ENCODE measurements at regions not wholly inside any gene's neighbourhood (a gene's known extent, or its start where the extent isn't known, plus 50 kb on each side); places are given as distances from the start of the nearest gene placed in this dataset.

- Histone ChIP-seq H3K27ac (ENCODE audit: low read depth in 2 of 2, low read length in 2 of 2) (no peak overlapping the region), H3K4me3 (ENCODE audit: low read length in 2 of 2) (no peak overlapping the region), H3K36me3 (ENCODE audit: control insufficient read depth in 2 of 2, insufficient read depth in 2 of 2, low read length in 2 of 2) (no peaks in the 10 kb centered on the region), H3K9me3 (ENCODE audit: control insufficient read depth in 2 of 2, low read length in 2 of 2) (no peaks in the 10 kb centered on the region), H3K4me1 (ENCODE audit: control insufficient read depth in 2 of 2, insufficient read depth in 2 of 2, low read length in 2 of 2) (no peaks in the 10 kb centered on the region), H3K27me3 (ENCODE audit: control insufficient read depth in 2 of 2, insufficient read depth in 2 of 2, low read length in 2 of 2) (no peaks in the 10 kb centered on the region), H3K9ac (ENCODE audit: low read depth in 1 of 2, low read length in 2 of 2) (no peak overlapping the region)
Observed at GRCh38 chr3:22632536-22632935, 570.6 kb upstream of the UBE2E2 start.

GRCh38 chr3:22634433-22634832, 568.7 kb upstream of the UBE2E2 start:
- Histone ChIP-seq H3K36me3 (ENCODE audit: control insufficient read depth in 2 of 2, insufficient read depth in 2 of 2, low read length in 2 of 2) (no peaks in the 10 kb centered on the region), H3K4me1 (ENCODE audit: control insufficient read depth in 2 of 2, insufficient read depth in 2 of 2, low read length in 2 of 2) (no peaks in the 10 kb centered on the region), H3K4me3 (ENCODE audit: low read length in 2 of 2) (no peak overlapping the region), H3K27me3 (ENCODE audit: control insufficient read depth in 2 of 2, insufficient read depth in 2 of 2, low read length in 2 of 2) (no peaks in the 10 kb centered on the region), H3K27ac (ENCODE audit: low read depth in 2 of 2, low read length in 2 of 2) (no peak overlapping the region), H3K9ac (ENCODE audit: low read depth in 1 of 2, low read length in 2 of 2) (no peak overlapping the region), H3K9me3 (ENCODE audit: control insufficient read depth in 2 of 2, low read length in 2 of 2) (no peaks in the 10 kb centered on the region)

- Histone ChIP-seq H3K4me1 (ENCODE audit: control insufficient read depth in 2 of 2, insufficient read depth in 2 of 2, low read length in 2 of 2) (no peaks in the 10 kb centered on the region), H3K27ac (ENCODE audit: low read depth in 2 of 2, low read length in 2 of 2) (no peak overlapping the region), H3K36me3 (ENCODE audit: control insufficient read depth in 2 of 2, insufficient read depth in 2 of 2, low read length in 2 of 2) (no peaks in the 10 kb centered on the region), H3K9me3 (ENCODE audit: control insufficient read depth in 2 of 2, low read length in 2 of 2) (no peaks in the 10 kb centered on the region), H3K9ac (ENCODE audit: low read depth in 1 of 2, low read length in 2 of 2) (no peak overlapping the region), H3K27me3 (ENCODE audit: control insufficient read depth in 2 of 2, insufficient read depth in 2 of 2, low read length in 2 of 2) (no peaks in the 10 kb centered on the region), H3K4me3 (ENCODE audit: low read length in 2 of 2) (no peak overlapping the region)
Observed at GRCh38 chr3:22659651-22660475, 543.3 kb upstream of the UBE2E2 start.

GRCh38 chr3:22660606-22661005, 542.5 kb upstream of the UBE2E2 start:
- no peaks in the 10 kb centered on the region for H3K4me1 ChIP-seq (ENCODE audit: control insufficient read depth in 2 of 2, insufficient read depth in 2 of 2, low read length in 2 of 2)
- no peaks in the 10 kb centered on the region for H3K9me3 ChIP-seq (ENCODE audit: control insufficient read depth in 2 of 2, low read length in 2 of 2)
- no peak overlapping the region for H3K27ac ChIP-seq (ENCODE audit: low read depth in 2 of 2, low read length in 2 of 2)
- H3K27me3 ChIP-seq (ENCODE audit: control insufficient read depth in 2 of 2, insufficient read depth in 2 of 2, low read length in 2 of 2): no peaks in the 10 kb centered on the region
- H3K4me3 ChIP-seq (ENCODE audit: low read length in 2 of 2): no peak overlapping the region
- no peak overlapping the region for H3K9ac ChIP-seq (ENCODE audit: low read depth in 1 of 2, low read length in 2 of 2)
- no peaks in the 10 kb centered on the region for H3K36me3 ChIP-seq (ENCODE audit: control insufficient read depth in 2 of 2, insufficient read depth in 2 of 2, low read length in 2 of 2)

- Histone ChIP-seq H3K4me3 (ENCODE audit: low read length in 2 of 2) (no peak overlapping the region), H3K9ac (ENCODE audit: low read depth in 1 of 2, low read length in 2 of 2) (no peak overlapping the region), H3K27ac (ENCODE audit: low read depth in 2 of 2, low read length in 2 of 2) (no peak overlapping the region), H3K4me1 (ENCODE audit: control insufficient read depth in 2 of 2, insufficient read depth in 2 of 2, low read length in 2 of 2) (no peaks in the 10 kb centered on the region), H3K27me3 (ENCODE audit: control insufficient read depth in 2 of 2, insufficient read depth in 2 of 2, low read length in 2 of 2) (no peaks in the 10 kb centered on the region), H3K36me3 (ENCODE audit: control insufficient read depth in 2 of 2, insufficient read depth in 2 of 2, low read length in 2 of 2) (no peaks in the 10 kb centered on the region), H3K9me3 (ENCODE audit: control insufficient read depth in 2 of 2, low read length in 2 of 2) (no peaks in the 10 kb centered on the region)
Observed at GRCh38 chr3:22661121-22661700, 541.9 kb upstream of the UBE2E2 start.

GRCh38 chr3:22665528-22665927, 537.6 kb upstream of the UBE2E2 start:
- Histone ChIP-seq H3K9ac (ENCODE audit: low read depth in 1 of 2, low read length in 2 of 2) (no peak overlapping the region), H3K4me3 (ENCODE audit: low read length in 2 of 2) (no peak overlapping the region), H3K27ac (ENCODE audit: low read depth in 2 of 2, low read length in 2 of 2) (no peak overlapping the region), H3K27me3 (ENCODE audit: control insufficient read depth in 2 of 2, insufficient read depth in 2 of 2, low read length in 2 of 2) (no peaks in the 10 kb centered on the region), H3K36me3 (ENCODE audit: control insufficient read depth in 2 of 2, insufficient read depth in 2 of 2, low read length in 2 of 2) (no peaks in the 10 kb centered on the region), H3K9me3 (ENCODE audit: control insufficient read depth in 2 of 2, low read length in 2 of 2) (no peaks in the 10 kb centered on the region), H3K4me1 (ENCODE audit: control insufficient read depth in 2 of 2, insufficient read depth in 2 of 2, low read length in 2 of 2) (no peaks in the 10 kb centered on the region)

- H3K4me1 ChIP-seq (ENCODE audit: control insufficient read depth in 2 of 2, insufficient read depth in 2 of 2, low read length in 2 of 2): no peaks in the 10 kb centered on the region
- H3K9ac ChIP-seq (ENCODE audit: low read depth in 1 of 2, low read length in 2 of 2): no peak overlapping the region
- H3K36me3 ChIP-seq (ENCODE audit: control insufficient read depth in 2 of 2, insufficient read depth in 2 of 2, low read length in 2 of 2): no peaks in the 10 kb centered on the region
- no peaks in the 10 kb centered on the region for H3K9me3 ChIP-seq (ENCODE audit: control insufficient read depth in 2 of 2, low read length in 2 of 2)
- no peak overlapping the region for H3K4me3 ChIP-seq (ENCODE audit: low read length in 2 of 2)
- H3K27ac ChIP-seq (ENCODE audit: low read depth in 2 of 2, low read length in 2 of 2): no peak overlapping the region
- no peaks in the 10 kb centered on the region for H3K27me3 ChIP-seq (ENCODE audit: control insufficient read depth in 2 of 2, insufficient read depth in 2 of 2, low read length in 2 of 2)
Observed at GRCh38 chr3:22666736-22667135, 536.4 kb upstream of the UBE2E2 start.

- Histone ChIP-seq H3K9me3 (ENCODE audit: control insufficient read depth in 2 of 2, low read length in 2 of 2) (no peaks in the 10 kb centered on the region), H3K27ac (ENCODE audit: low read depth in 2 of 2, low read length in 2 of 2) (no peak overlapping the region), H3K36me3 (ENCODE audit: control insufficient read depth in 2 of 2, insufficient read depth in 2 of 2, low read length in 2 of 2) (no peaks in the 10 kb centered on the region)
Observed at GRCh38 chr3:22671848-22672247, 531.3 kb upstream of the UBE2E2 start.

GRCh38 chr3:22684739-22685138, 518.4 kb upstream of the UBE2E2 start:
- Histone ChIP-seq H3K27ac (ENCODE audit: low read depth in 2 of 2, low read length in 2 of 2) (no peak overlapping the region), H3K9me3 (ENCODE audit: control insufficient read depth in 2 of 2, low read length in 2 of 2) (no peaks in the 10 kb centered on the region), H3K4me1 (ENCODE audit: control insufficient read depth in 2 of 2, insufficient read depth in 2 of 2, low read length in 2 of 2) (no peaks in the 10 kb centered on the region), H3K9ac (ENCODE audit: low read depth in 1 of 2, low read length in 2 of 2) (no peak overlapping the region), H3K27me3 (ENCODE audit: control insufficient read depth in 2 of 2, insufficient read depth in 2 of 2, low read length in 2 of 2) (no peaks in the 10 kb centered on the region), H3K36me3 (ENCODE audit: control insufficient read depth in 2 of 2, insufficient read depth in 2 of 2, low read length in 2 of 2) (no peaks in the 10 kb centered on the region), H3K4me3 (ENCODE audit: low read length in 2 of 2) (no peak overlapping the region)

More at GRCh38 chr3:22671848-22672247, 531.3 kb upstream of the UBE2E2 start:
- Histone ChIP-seq H3K4me1 (ENCODE audit: control insufficient read depth in 2 of 2, insufficient read depth in 2 of 2, low read length in 2 of 2) (no peaks in the 10 kb centered on the region), H3K9ac (ENCODE audit: low read depth in 1 of 2, low read length in 2 of 2) (no peak overlapping the region), H3K4me3 (ENCODE audit: low read length in 2 of 2) (no peak overlapping the region), H3K27me3 (ENCODE audit: control insufficient read depth in 2 of 2, insufficient read depth in 2 of 2, low read length in 2 of 2) (no peaks in the 10 kb centered on the region)

- Histone ChIP-seq H3K4me1 (ENCODE audit: control insufficient read depth in 2 of 2, insufficient read depth in 2 of 2, low read length in 2 of 2) (no peaks in the 10 kb centered on the region), H3K9ac (ENCODE audit: low read depth in 1 of 2, low read length in 2 of 2) (no peak overlapping the region), H3K27me3 (ENCODE audit: control insufficient read depth in 2 of 2, insufficient read depth in 2 of 2, low read length in 2 of 2) (no peaks in the 10 kb centered on the region), H3K9me3 (ENCODE audit: control insufficient read depth in 2 of 2, low read length in 2 of 2) (no peaks in the 10 kb centered on the region), H3K4me3 (ENCODE audit: low read length in 2 of 2) (no peak overlapping the region), H3K36me3 (ENCODE audit: control insufficient read depth in 2 of 2, insufficient read depth in 2 of 2, low read length in 2 of 2) (no peaks in the 10 kb centered on the region), H3K27ac (ENCODE audit: low read depth in 2 of 2, low read length in 2 of 2) (no peak overlapping the region)
Observed at GRCh38 chr3:22685597-22685996, 517.5 kb upstream of the UBE2E2 start.

Measured in mucosa of rectum (tissue), 2 donors.